Endodermal cell (in vitro differentiated cells): ENCODE measurements at regions not wholly inside any gene's neighbourhood (a gene's known extent, or its start where the extent isn't known, plus 50 kb on each side); places are given as distances from the start of the nearest gene placed in this dataset.
"Not testable (repeated sequence)": the region's sequence is repeated elsewhere in the genome, so short reads cannot be mapped to it uniquely, and the experiment has no call there.

Experiments used
- DNase-seq: peaks from one replicate; pipeline ENCODE4 v3.0.0-alpha.2; 2017
- H3K27ac ChIP-seq: 2 replicates; pipeline ENCODE4 v1.5.1; 2013; ENCODE audit warnings: mild to moderate bottlenecking, low read depth, low read length, moderate library complexity
- H3K27me3 ChIP-seq: 2 replicates; pipeline ENCODE4 v1.6.1; 2013; ENCODE audit warnings: mild to moderate bottlenecking, low read length, moderate library complexity; ENCODE audit not compliant: insufficient read depth, control insufficient read depth, poor library complexity, severe bottlenecking
- H3K36me3 ChIP-seq: 2 replicates; pipeline ENCODE4 v1.7.0; 2013; ENCODE audit warnings: mild to moderate bottlenecking, low read length, moderate library complexity; ENCODE audit not compliant: control insufficient read depth, insufficient read depth
- H3K4me1 ChIP-seq: one replicate; pipeline ENCODE4 v1.7.0; 2013; ENCODE audit warnings: low read length; ENCODE audit not compliant: control insufficient read depth, insufficient read depth
- H3K4me3 ChIP-seq: 2 replicates; pipeline ENCODE4 v1.5.1; 2013; ENCODE audit warnings: mild to moderate bottlenecking, low read length, moderate library complexity
- H3K9ac ChIP-seq: 2 replicates; pipeline ENCODE4 v1.6.1; 2013; ENCODE audit warnings: mild to moderate bottlenecking, low read length, moderate library complexity; ENCODE audit not compliant: poor library complexity, severe bottlenecking; ENCODE audit errors: extremely low read depth
- H3K9me3 ChIP-seq: 2 replicates; pipeline ENCODE4 v1.6.1; 2013; ENCODE audit warnings: mild to moderate bottlenecking, low read length, moderate library complexity; ENCODE audit not compliant: control insufficient read depth
- H3K27ac Mint-ChIP-seq: 2 replicates; pipeline ENCODE4 v1.8.0; 2020; ENCODE audit warnings: mixed read lengths
- H3K27me3 Mint-ChIP-seq: 2 replicates; pipeline ENCODE4 v1.8.0; 2021; ENCODE audit warnings: mild to moderate bottlenecking, mixed read lengths; ENCODE audit not compliant: insufficient read depth
- H3K36me3 Mint-ChIP-seq: 2 replicates; pipeline ENCODE4 v1.8.0; 2020; ENCODE audit warnings: low read depth, mixed read lengths
- H3K4me1 Mint-ChIP-seq: 2 replicates; pipeline ENCODE4 v1.8.0; 2020; ENCODE audit warnings: mixed read lengths
- H3K4me3 Mint-ChIP-seq: 2 replicates; pipeline ENCODE4 v1.8.0; 2020; ENCODE audit warnings: mild to moderate bottlenecking, moderate library complexity, mixed read lengths
- H3K9me3 Mint-ChIP-seq: 2 replicates; pipeline ENCODE4 v1.8.0; 2020; ENCODE audit warnings: mild to moderate bottlenecking, mixed read lengths
- WGBS, 2 experiments: methylation state at CpG; one replicate each; pipeline versions ENCODE4 v1.1.5 to v1.1.7; 2013; ENCODE audit warnings: missing lambda C conversion rate in 2 of 2, mixed read lengths in 1 of 2; ENCODE audit not compliant: insufficient coverage in 1 of 2, insufficient read length in 1 of 2; 5-methylcytosine and 5-hydroxymethylcytosine counted together
- TF ChIP-seq, protein P1 (sequence below): fragments of 200-600 bp; sonication (generic); conservative IDR thresholded peaks from 2 replicates; pipeline ENCODE4 v1.5.0; 2021; ENCODE audit warnings: antibody characterized with exemption, mild to moderate bottlenecking

DNA sequence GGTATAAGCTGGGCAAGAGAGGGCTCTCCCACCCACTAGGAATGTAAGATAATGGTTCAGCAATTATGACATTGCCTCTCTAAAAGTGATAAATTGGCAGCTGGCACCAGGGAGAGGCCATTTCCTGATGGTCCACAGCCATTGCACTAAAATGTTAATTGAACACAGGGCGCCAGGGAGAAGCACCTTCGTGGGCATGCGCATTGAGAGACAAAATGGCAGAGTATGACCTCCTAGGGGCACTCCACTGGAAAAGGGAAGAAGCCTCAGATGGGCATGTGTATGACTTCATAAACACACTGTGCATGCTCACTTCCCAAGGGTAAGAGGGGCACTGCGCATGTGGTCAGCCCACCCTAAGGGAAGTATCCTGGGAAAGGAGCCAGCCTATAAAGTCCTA, 419.2 kb downstream of the AGTPBP1 start:
- DNase-seq: no peak
- H3K36me3 Mint-ChIP-seq: peaks cover 2% of the 10 kb centered on the region
- Histone ChIP-seq H3K9me3 (peaks cover 10% of the 10 kb centered on the region), H3K4me3 (no peak overlapping the region), H3K36me3 (no peaks in the 10 kb centered on the region), H3K9ac (no peak overlapping the region), H3K4me1 (peaks cover 9% of the 10 kb centered on the region), H3K27me3 (no peaks in the 10 kb centered on the region), H3K27ac (no peak overlapping the region)
- no peak overlapping the region for H3K4me3 Mint-ChIP-seq
- WGBS, 2 experiments: 73 to 92% methylated on average over 3 to 4 of the region's 4 CpGs
- peaks cover 32% of the 10 kb centered on the region for H3K4me1 Mint-ChIP-seq
- peaks cover 25% of the 10 kb centered on the region for H3K9me3 Mint-ChIP-seq
- TF ChIP-seq, protein P1, sequence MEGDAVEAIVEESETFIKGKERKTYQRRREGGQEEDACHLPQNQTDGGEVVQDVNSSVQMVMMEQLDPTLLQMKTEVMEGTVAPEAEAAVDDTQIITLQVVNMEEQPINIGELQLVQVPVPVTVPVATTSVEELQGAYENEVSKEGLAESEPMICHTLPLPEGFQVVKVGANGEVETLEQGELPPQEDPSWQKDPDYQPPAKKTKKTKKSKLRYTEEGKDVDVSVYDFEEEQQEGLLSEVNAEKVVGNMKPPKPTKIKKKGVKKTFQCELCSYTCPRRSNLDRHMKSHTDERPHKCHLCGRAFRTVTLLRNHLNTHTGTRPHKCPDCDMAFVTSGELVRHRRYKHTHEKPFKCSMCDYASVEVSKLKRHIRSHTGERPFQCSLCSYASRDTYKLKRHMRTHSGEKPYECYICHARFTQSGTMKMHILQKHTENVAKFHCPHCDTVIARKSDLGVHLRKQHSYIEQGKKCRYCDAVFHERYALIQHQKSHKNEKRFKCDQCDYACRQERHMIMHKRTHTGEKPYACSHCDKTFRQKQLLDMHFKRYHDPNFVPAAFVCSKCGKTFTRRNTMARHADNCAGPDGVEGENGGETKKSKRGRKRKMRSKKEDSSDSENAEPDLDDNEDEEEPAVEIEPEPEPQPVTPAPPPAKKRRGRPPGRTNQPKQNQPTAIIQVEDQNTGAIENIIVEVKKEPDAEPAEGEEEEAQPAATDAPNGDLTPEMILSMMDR: no peak
- H3K27ac Mint-ChIP-seq: no peak overlapping the region
- peaks cover 18% of the 10 kb centered on the region for H3K27me3 Mint-ChIP-seq

DNA sequence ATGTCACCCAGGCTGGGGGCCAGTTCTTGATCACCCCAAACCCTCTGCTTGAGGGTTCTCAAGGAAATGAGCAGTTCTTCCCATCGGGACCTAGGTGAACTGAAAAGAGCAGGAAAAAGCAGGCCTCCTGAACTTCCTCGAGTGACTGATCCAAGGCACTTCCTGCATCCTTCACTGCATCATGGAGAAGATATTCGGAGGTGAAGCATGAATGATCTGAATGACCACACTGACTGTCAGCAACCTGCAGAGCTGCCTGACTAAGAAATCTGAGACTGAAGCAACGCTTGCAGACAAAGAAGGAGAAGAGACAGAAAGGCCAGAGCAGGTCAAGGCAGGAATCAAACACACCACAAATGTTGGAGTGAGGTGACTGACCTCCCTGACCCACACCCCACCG, 420.2 kb downstream of the AGTPBP1 start:
- Mint-ChIP-seq H3K4me1 (peaks cover 32% of the 10 kb centered on the region), H3K4me3 (no peak overlapping the region), H3K27me3 (peaks cover 14% of the 10 kb centered on the region), H3K36me3 (peaks cover 4% of the 10 kb centered on the region), H3K9me3 (peaks cover 28% of the 10 kb centered on the region), H3K27ac (no peak overlapping the region)
- DNase-seq: no peak
- no peaks in the 10 kb centered on the region for H3K27me3 ChIP-seq
- peaks cover 9% of the 10 kb centered on the region for H3K4me1 ChIP-seq
- no peak overlapping the region for H3K9ac ChIP-seq
- TF ChIP-seq, protein P1: no peak
- H3K36me3 ChIP-seq: no peaks in the 10 kb centered on the region
- H3K4me3 ChIP-seq: no peak overlapping the region
- H3K27ac ChIP-seq: no peak overlapping the region
- 80 to 83% methylated on average over 4 to 5 of the region's 5 CpGs for WGBS, 2 experiments
- H3K9me3 ChIP-seq: peaks cover 15% of the 10 kb centered on the region

DNA sequence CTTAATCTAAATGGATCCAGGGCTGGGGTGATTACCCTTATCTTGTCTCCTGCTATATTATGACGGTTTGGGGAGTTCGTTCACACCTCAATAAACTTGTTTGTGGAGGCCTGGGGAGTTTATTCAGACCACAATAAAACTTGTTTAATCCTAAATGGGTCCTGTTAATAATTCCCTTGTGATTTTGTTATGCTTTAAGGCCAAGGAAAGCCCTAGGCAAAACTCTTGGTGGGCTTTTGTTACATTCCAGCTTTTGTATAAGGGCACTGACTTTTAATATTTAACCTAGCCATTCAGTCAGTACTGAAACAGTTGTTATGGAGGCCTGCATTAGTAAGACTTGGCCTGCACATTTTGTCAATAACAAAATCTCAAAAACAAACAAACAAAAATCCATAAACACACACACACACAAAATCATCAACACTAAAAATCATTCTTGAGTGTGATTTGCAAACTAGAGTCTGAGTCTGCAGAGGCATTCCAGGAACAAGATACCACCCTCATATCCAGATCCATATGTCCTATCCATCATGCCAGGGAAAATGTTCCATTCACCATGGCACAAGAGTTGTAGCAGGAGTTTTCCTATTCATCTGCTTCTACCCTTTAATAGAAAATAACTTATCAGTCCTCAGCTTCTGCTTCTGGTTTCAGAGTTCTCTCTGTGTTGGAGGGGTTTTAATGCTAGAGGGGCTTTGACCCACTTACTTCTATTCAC, 421.7 kb downstream of the AGTPBP1 start:
- Mint-ChIP-seq H3K27ac (peak overlapping the region; percentile 6), H3K36me3 (peaks cover 6% of the 10 kb centered on the region), H3K9me3 (peaks cover 32% of the 10 kb centered on the region), H3K27me3 (peaks cover 14% of the 10 kb centered on the region), H3K4me1 (peaks cover 32% of the 10 kb centered on the region), H3K4me3 (no peak overlapping the region)
- TF ChIP-seq, protein P1: no peak
- H3K4me1 ChIP-seq: peaks cover 9% of the 10 kb centered on the region
- H3K27ac ChIP-seq: no peak overlapping the region
- WGBS, 2 experiments: 63 to 65% methylated on average over 2 of the region's 2 CpGs
- peaks cover 20% of the 10 kb centered on the region for H3K9me3 ChIP-seq
- no peak overlapping the region for H3K9ac ChIP-seq
- no peak overlapping the region for H3K4me3 ChIP-seq
- H3K27me3 ChIP-seq: no peaks in the 10 kb centered on the region
- no peaks in the 10 kb centered on the region for H3K36me3 ChIP-seq
- DNase-seq: no peak

DNA sequence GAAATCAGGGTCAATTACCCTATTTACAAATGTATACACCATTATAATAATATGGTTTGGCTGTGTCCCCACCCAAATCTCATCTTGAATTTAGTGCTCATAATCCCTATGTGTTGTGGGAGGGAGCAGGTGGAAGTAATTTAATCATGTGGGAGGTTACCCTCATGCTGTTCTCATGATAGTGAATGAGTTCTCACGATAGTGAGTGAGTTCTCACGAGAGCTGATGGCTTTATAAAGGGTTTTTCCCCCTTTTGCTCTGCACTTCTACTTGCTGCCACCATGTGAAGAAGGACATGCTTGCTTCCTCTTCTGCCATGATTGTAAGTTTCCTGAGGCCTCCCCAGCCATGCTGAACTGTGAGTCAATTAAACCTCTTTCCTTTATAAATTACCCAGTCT, 426.2 kb downstream of the AGTPBP1 start:
- H3K27ac Mint-ChIP-seq: not testable (repeated sequence)
- 98 to 100% methylated on average over 1 to 2 of the region's 2 CpGs for WGBS, 2 experiments

More for the DNA sequence above, 426.2 kb downstream of the AGTPBP1 start:
- DNase-seq, H3K4me1 ChIP-seq, H3K9ac ChIP-seq, H3K27me3 Mint-ChIP-seq, H3K36me3 Mint-ChIP-seq, H3K4me3 ChIP-seq, H3K27me3 ChIP-seq, H3K36me3 ChIP-seq, H3K4me3 Mint-ChIP-seq, H3K27ac ChIP-seq: not testable (repeated sequence)
- H3K4me1 Mint-ChIP-seq: peaks cover 16% of the 10 kb centered on the region
- H3K9me3 Mint-ChIP-seq: peaks cover 48% of the 10 kb centered on the region
- H3K9me3 ChIP-seq: peaks cover 33% of the 10 kb centered on the region
